Astrocyte (in vitro differentiated cells and primary cell): ENCODE measurements at regions not wholly inside any gene's neighbourhood (a gene's known extent, or its start where the extent isn't known, plus 50 kb on each side); places are given as distances from the start of the nearest gene placed in this dataset.

Source experiments
- DNase-seq: peaks from one replicate; pipeline ENCODE4 v3.0.0-alpha.2; 2010; ENCODE audit warnings: low read depth
- FAIRE-seq: peaks from 2 replicates; lab custom pipeline; 2011; peaks lifted over from hg19 to GRCh38; lab: Jason Lieb, UNC
- H2AFZ ChIP-seq: 2 replicates; pipeline ENCODE4 v1.6.0; 2012; ENCODE audit warnings: low read depth, low read length, inconsistent platforms
- H3K27ac ChIP-seq: 2 replicates; pipeline ENCODE4 v1.5.1; 2011; ENCODE audit warnings: low read depth, low read length, inconsistent platforms
- H3K27me3 ChIP-seq: 2 replicates; pipeline ENCODE4 v1.6.0; 2011; ENCODE audit warnings: low read length, inconsistent platforms; ENCODE audit not compliant: insufficient read depth
- H3K36me3 ChIP-seq: 2 replicates; pipeline ENCODE4 v1.5.1; 2011; ENCODE audit warnings: low read length, inconsistent platforms; ENCODE audit not compliant: insufficient read depth
- H3K4me1 ChIP-seq: 2 replicates; pipeline ENCODE4 v1.5.1; 2011; ENCODE audit warnings: low read length, inconsistent platforms; ENCODE audit not compliant: insufficient read depth
- H3K4me2 ChIP-seq: 2 replicates; pipeline ENCODE4 v1.6.0; 2012; ENCODE audit warnings: low read length, inconsistent platforms
- H3K4me3 ChIP-seq: 2 replicates; pipeline ENCODE4 v1.5.1; 2011; ENCODE audit warnings: low read depth, mild to moderate bottlenecking, low read length, inconsistent platforms; ENCODE audit not compliant: insufficient read depth
- H3K79me2 ChIP-seq: 2 replicates; pipeline ENCODE4 v1.6.0; 2012; ENCODE audit warnings: mild to moderate bottlenecking, low read length, inconsistent platforms; ENCODE audit not compliant: insufficient read depth
- H3K9ac ChIP-seq: 2 replicates; pipeline ENCODE4 v1.6.0; 2012; ENCODE audit warnings: mild to moderate bottlenecking, low read length, inconsistent platforms
- H3K9me3 ChIP-seq: 2 replicates; pipeline ENCODE4 v1.5.1; 2012; ENCODE audit warnings: low read depth, mild to moderate bottlenecking, low read length, inconsistent platforms; ENCODE audit not compliant: insufficient read depth
- H4K20me1 ChIP-seq: 2 replicates; pipeline ENCODE4 v1.6.0; 2012; ENCODE audit warnings: low read length, inconsistent platforms; ENCODE audit not compliant: insufficient read depth
- H3K27ac Mint-ChIP-seq: one replicate; pipeline ENCODE4 v1.8.0; 2021; ENCODE audit warnings: mild to moderate bottlenecking, mixed read lengths; ENCODE audit not compliant: unreplicated experiment
- H3K27me3 Mint-ChIP-seq: one replicate; pipeline ENCODE4 v1.8.0; 2021; ENCODE audit warnings: low read depth, mixed read lengths; ENCODE audit not compliant: unreplicated experiment
- H3K36me3 Mint-ChIP-seq: one replicate; pipeline ENCODE4 v1.8.0; 2021; ENCODE audit warnings: low read depth, mixed read lengths; ENCODE audit not compliant: unreplicated experiment
- H3K4me1 Mint-ChIP-seq: one replicate; pipeline ENCODE4 v1.8.0; 2021; ENCODE audit warnings: low read depth, mixed read lengths; ENCODE audit not compliant: unreplicated experiment
- H3K4me3 Mint-ChIP-seq: one replicate; pipeline ENCODE4 v1.8.0; 2021; ENCODE audit warnings: mild to moderate bottlenecking, moderate library complexity, mixed read lengths; ENCODE audit not compliant: unreplicated experiment
- H3K9me3 Mint-ChIP-seq: one replicate; pipeline ENCODE4 v1.8.0; 2021; ENCODE audit warnings: mild to moderate bottlenecking, mixed read lengths; ENCODE audit not compliant: unreplicated experiment
- EZH2 ChIP-seq: IDR thresholded peaks from 2 replicates; pipeline ENCODE4 v1.6.1; 2012; ENCODE audit warnings: mild to moderate bottlenecking, low read length, inconsistent platforms; ENCODE audit not compliant: insufficient read depth
- TF ChIP-seq, protein P1 (sequence below): IDR thresholded peaks from 2 replicates; pipeline ENCODE4 v1.5.1; 2011; ENCODE audit warnings: low read depth, mild to moderate bottlenecking, inconsistent platforms, low read length, moderate library complexity; ENCODE audit not compliant: insufficient read depth

DNA sequence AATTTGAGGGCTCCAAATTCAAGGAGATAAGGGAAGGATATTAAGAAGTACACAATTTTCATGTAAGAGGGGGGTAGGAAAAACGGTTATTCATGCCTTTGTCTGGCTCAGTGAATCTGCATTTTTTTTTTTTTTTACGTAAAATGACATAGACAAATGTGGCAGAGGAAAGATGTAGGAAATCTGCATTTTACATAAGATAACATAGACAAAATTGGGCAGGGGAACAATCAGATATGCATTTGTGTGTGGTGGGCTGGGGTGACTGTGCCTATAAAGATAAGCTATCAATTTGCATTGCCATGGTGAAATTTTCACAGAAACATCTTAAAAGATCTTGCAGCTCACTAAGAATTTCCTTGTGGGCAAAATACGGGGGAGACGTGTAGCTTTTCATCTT lies 92.7 kb upstream of the GPR141 start:
- H3K36me3 Mint-ChIP-seq = no peaks in the 10 kb centered on the region
- Histone ChIP-seq H3K79me2 (no peaks in the 10 kb centered on the region), H3K27me3 (no peaks in the 10 kb centered on the region), H3K4me1 (no peaks in the 10 kb centered on the region), H2AFZ (no peak overlapping the region), H3K4me3 (no peak overlapping the region), H3K9me3 (peaks cover 7% of the 10 kb centered on the region), H3K36me3 (no peaks in the 10 kb centered on the region), H3K9ac (no peak overlapping the region), H3K4me2 (no peak overlapping the region), H4K20me1 (no peaks in the 10 kb centered on the region), H3K27ac (no peak overlapping the region)
- no peaks in the 10 kb centered on the region for H3K4me1 Mint-ChIP-seq
- FAIRE-seq = no peak
- no peak for DNase-seq
- no peaks in the 10 kb centered on the region for H3K9me3 Mint-ChIP-seq
- no peak overlapping the region for H3K27ac Mint-ChIP-seq
- no peaks in the 10 kb centered on the region for H3K27me3 Mint-ChIP-seq
- no peak for TF ChIP-seq EZH2
- TF ChIP-seq, protein P1, sequence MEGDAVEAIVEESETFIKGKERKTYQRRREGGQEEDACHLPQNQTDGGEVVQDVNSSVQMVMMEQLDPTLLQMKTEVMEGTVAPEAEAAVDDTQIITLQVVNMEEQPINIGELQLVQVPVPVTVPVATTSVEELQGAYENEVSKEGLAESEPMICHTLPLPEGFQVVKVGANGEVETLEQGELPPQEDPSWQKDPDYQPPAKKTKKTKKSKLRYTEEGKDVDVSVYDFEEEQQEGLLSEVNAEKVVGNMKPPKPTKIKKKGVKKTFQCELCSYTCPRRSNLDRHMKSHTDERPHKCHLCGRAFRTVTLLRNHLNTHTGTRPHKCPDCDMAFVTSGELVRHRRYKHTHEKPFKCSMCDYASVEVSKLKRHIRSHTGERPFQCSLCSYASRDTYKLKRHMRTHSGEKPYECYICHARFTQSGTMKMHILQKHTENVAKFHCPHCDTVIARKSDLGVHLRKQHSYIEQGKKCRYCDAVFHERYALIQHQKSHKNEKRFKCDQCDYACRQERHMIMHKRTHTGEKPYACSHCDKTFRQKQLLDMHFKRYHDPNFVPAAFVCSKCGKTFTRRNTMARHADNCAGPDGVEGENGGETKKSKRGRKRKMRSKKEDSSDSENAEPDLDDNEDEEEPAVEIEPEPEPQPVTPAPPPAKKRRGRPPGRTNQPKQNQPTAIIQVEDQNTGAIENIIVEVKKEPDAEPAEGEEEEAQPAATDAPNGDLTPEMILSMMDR = no peak
- H3K4me3 Mint-ChIP-seq = no peak overlapping the region

DNA sequence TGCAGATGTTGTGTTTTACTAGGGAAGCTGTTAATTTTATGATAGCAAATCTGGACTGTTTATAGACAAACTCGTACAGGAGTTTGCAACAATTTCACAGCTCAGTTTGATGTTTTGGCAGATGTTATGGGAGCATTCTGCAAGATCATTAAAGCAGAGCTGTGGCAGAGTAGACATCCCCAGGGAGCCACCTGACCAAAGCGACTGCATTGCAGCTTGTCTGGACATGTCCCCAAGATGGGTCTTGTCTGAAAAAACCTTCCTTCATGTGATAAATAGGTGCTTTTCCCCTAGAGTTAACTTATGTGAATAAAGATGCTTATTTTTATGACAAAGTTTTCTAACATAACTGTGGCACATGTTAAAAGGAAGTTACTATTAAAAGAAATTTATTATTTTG lies 91.2 kb upstream of the GPR141 start:
- Mint-ChIP-seq H3K4me3 (no peak overlapping the region), H3K36me3 (no peaks in the 10 kb centered on the region), H3K9me3 (no peaks in the 10 kb centered on the region), H3K27ac (no peak overlapping the region), H3K27me3 (no peaks in the 10 kb centered on the region), H3K4me1 (no peaks in the 10 kb centered on the region)
- Histone ChIP-seq H3K27ac (no peak overlapping the region), H2AFZ (no peak overlapping the region), H3K4me3 (no peak overlapping the region), H3K9me3 (peaks cover 7% of the 10 kb centered on the region), H3K27me3 (no peaks in the 10 kb centered on the region), H4K20me1 (no peaks in the 10 kb centered on the region), H3K79me2 (no peaks in the 10 kb centered on the region), H3K36me3 (no peaks in the 10 kb centered on the region), H3K4me1 (no peaks in the 10 kb centered on the region), H3K9ac (no peak overlapping the region), H3K4me2 (no peak overlapping the region)
- DNase-seq = no peak
- no peak for FAIRE-seq
- TF ChIP-seq, protein P1 = no peak
- no peak for TF ChIP-seq EZH2

DNA sequence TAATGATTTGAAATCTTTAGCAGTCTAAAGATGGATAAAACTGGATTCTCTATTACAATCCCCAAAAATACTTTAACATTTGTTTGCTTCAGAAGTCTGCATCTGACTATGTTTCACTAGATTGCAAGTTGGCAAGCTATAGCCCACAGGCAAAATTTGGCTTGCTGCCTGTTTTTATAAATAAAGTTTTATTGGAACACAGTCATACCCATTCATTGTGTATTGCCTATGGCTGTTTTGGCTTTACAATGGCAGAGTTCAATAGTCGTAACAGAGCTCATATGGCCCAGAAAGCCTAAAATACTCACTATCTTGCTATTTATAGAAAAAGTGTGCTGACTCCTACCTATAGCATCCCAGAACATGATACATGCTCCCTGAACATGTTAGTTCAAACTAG lies 89.0 kb upstream of the GPR141 start:
- no peak overlapping the region for H3K4me3 ChIP-seq
- Mint-ChIP-seq H3K27ac (no peak overlapping the region), H3K36me3 (no peaks in the 10 kb centered on the region), H3K9me3 (no peaks in the 10 kb centered on the region), H3K4me1 (no peaks in the 10 kb centered on the region), H3K27me3 (no peaks in the 10 kb centered on the region), H3K4me3 (no peak overlapping the region)
- no peak overlapping the region for H3K27ac ChIP-seq
- H2AFZ ChIP-seq = no peak overlapping the region
- H3K79me2 ChIP-seq = no peaks in the 10 kb centered on the region
- no peaks in the 10 kb centered on the region for H3K27me3 ChIP-seq
- no peaks in the 10 kb centered on the region for H3K36me3 ChIP-seq
- no peaks in the 10 kb centered on the region for H3K4me1 ChIP-seq
- TF ChIP-seq EZH2 = no peak
- TF ChIP-seq, protein P1 = no peak
- peaks cover 7% of the 10 kb centered on the region for H3K9me3 ChIP-seq
- DNase-seq = no peak
- H4K20me1 ChIP-seq = no peaks in the 10 kb centered on the region
- H3K4me2 ChIP-seq = no peak overlapping the region
- H3K9ac ChIP-seq = no peak overlapping the region
- no peak for FAIRE-seq
